RWPE2 (cell line): ENCODE measurements at regions not wholly inside any gene's neighbourhood (a gene's known extent, or its start where the extent isn't known, plus 50 kb on each side); places are given as distances from the start of the nearest gene placed in this dataset.

Experiments
- ATAC-seq: fragments of 200-7000 bp; cut with Tn5 transposase; 3 replicates; pipeline ENCODE4 v1.9.1; 2021; ENCODE audit warnings: low read depth
- DNase-seq: peaks from one replicate; pipeline ENCODE4 v3.0.0-alpha.2; 2020; ENCODE audit warnings: low spot score
- H3K27ac ChIP-seq: fragments of 450-650 bp; 2 replicates; pipeline ENCODE4 v1.5.1; 2017; ENCODE audit warnings: mild to moderate bottlenecking; ENCODE audit not compliant: poor library complexity, severe bottlenecking
- H3K27me3 ChIP-seq: fragments of 250-450 bp; sonication (Bioruptor Pico); 2 replicates; pipeline ENCODE4 v1.5.1; 2021; ENCODE audit warnings: mild to moderate bottlenecking, moderate library complexity; ENCODE audit not compliant: insufficient read depth, poor library complexity, severe bottlenecking
- H3K36me3 ChIP-seq: fragments of 250-450 bp; sonication (Bioruptor Pico); 2 replicates; pipeline ENCODE4 v1.5.1; 2020; ENCODE audit warnings: low read depth, mild to moderate bottlenecking, moderate library complexity
- H3K4me1 ChIP-seq: fragments of 250-450 bp; sonication (Bioruptor Pico); 2 replicates; pipeline ENCODE4 v1.5.1; 2021; ENCODE audit warnings: mild to moderate bottlenecking, moderate library complexity; ENCODE audit not compliant: insufficient read depth, poor library complexity, severe bottlenecking
- H3K4me3 ChIP-seq: fragments of 250-450 bp; sonication (Bioruptor Pico); 2 replicates; pipeline ENCODE4 v1.5.1; 2021; ENCODE audit warnings: mild to moderate bottlenecking, moderate library complexity; ENCODE audit not compliant: severe bottlenecking
- H3K9me3 ChIP-seq: fragments of 250-450 bp; sonication (Bioruptor Pico); 2 replicates; pipeline ENCODE4 v1.5.1; 2021; ENCODE audit warnings: mild to moderate bottlenecking, moderate library complexity; ENCODE audit not compliant: severe bottlenecking
- CTCF ChIP-seq: fragments of 450-650 bp; IDR thresholded peaks from one replicate; pipeline ENCODE4 v1.5.1; 2017; ENCODE audit warnings: mild to moderate bottlenecking, moderate library complexity; ENCODE audit not compliant: poor library complexity, severe bottlenecking

GRCh38 chr4:127498366-127498765 is 134.4 kb upstream of the INTU start:
- Histone ChIP-seq H3K9me3 (no peaks in the 10 kb centered on the region), H3K36me3 (no peaks in the 10 kb centered on the region), H3K4me1 (no peaks in the 10 kb centered on the region), H3K27ac (no peak overlapping the region), H3K27me3 (no peaks in the 10 kb centered on the region), H3K4me3 (no peak overlapping the region)
- ATAC-seq (no peak), DNase-seq (no peak)
- no peak for TF ChIP-seq CTCF

GRCh38 chr4:127500242-127500641 is 132.5 kb upstream of the INTU start:
- H3K9me3 ChIP-seq, result no peaks in the 10 kb centered on the region
- DNase-seq, result no peak
- no peak for ATAC-seq

GRCh38 chr4:127501103-127501502 is 131.7 kb upstream of the INTU start:
- Histone ChIP-seq H3K9me3 (no peaks in the 10 kb centered on the region), H3K27me3 (no peaks in the 10 kb centered on the region), H3K27ac (no peak overlapping the region), H3K4me1 (no peaks in the 10 kb centered on the region), H3K4me3 (no peak overlapping the region), H3K36me3 (no peaks in the 10 kb centered on the region)
- no peak for TF ChIP-seq CTCF
- DNase-seq, result no peak
- ATAC-seq, result peak; percentile 25; the same call in 1 of the 3 replicates

More at GRCh38 chr4:127500242-127500641, 132.5 kb upstream of the INTU start:
- no peaks in the 10 kb centered on the region for H3K27me3 ChIP-seq
- H3K4me3 ChIP-seq, result no peak overlapping the region
- H3K27ac ChIP-seq, result no peak overlapping the region
- no peak for TF ChIP-seq CTCF
- H3K4me1 ChIP-seq, result no peaks in the 10 kb centered on the region
- no peaks in the 10 kb centered on the region for H3K36me3 ChIP-seq

GRCh38 chr4:127503111-127503510 is 129.6 kb upstream of the INTU start:
- H3K4me1 ChIP-seq, result no peaks in the 10 kb centered on the region
- no peaks in the 10 kb centered on the region for H3K36me3 ChIP-seq
- no peak for ATAC-seq
- no peak overlapping the region for H3K4me3 ChIP-seq
- no peak for TF ChIP-seq CTCF
- no peaks in the 10 kb centered on the region for H3K9me3 ChIP-seq
- H3K27me3 ChIP-seq, result no peaks in the 10 kb centered on the region
- H3K27ac ChIP-seq, result no peak overlapping the region
- DNase-seq, result no peak

GRCh38 chr4:127505203-127505602 is 127.6 kb upstream of the INTU start:
- ATAC-seq (no peak), DNase-seq (no peak)
- no peaks in the 10 kb centered on the region for H3K27me3 ChIP-seq
- no peak overlapping the region for H3K27ac ChIP-seq
- H3K4me1 ChIP-seq, result no peaks in the 10 kb centered on the region
- H3K9me3 ChIP-seq, result no peaks in the 10 kb centered on the region
- TF ChIP-seq CTCF, result no peak
- no peak overlapping the region for H3K4me3 ChIP-seq
- H3K36me3 ChIP-seq, result no peaks in the 10 kb centered on the region
